GM23248 (cell line): ENCODE measurements at regions not wholly inside any gene's neighbourhood (a gene's known extent, or its start where the extent isn't known, plus 50 kb on each side); places are given as distances from the start of the nearest gene placed in this dataset.

ENCODE experiments used
- DNase-seq: peaks from one replicate; pipeline ENCODE4 v3.0.0-alpha.2; 2015
- H2AFZ ChIP-seq: fragments of 200-600 bp; sonication (generic); 2 replicates; pipeline ENCODE4 v1.6.1; 2016; ENCODE audit warnings: antibody characterized with exemption
- H3F3A ChIP-seq: fragments of 200-600 bp; sonication (generic); 2 replicates; pipeline ENCODE4 v1.6.1; 2016; ENCODE audit warnings: mild to moderate bottlenecking, antibody characterized with exemption, mixed run types; ENCODE audit not compliant: insufficient read depth
- H3K27ac ChIP-seq: fragments of 200-600 bp; sonication (generic); 2 replicates; pipeline ENCODE4 v1.5.1; 2016; ENCODE audit warnings: mild to moderate bottlenecking
- H3K27me3 ChIP-seq: fragments of 200-600 bp; sonication (generic); replicated peaks from 2 replicates; pipeline ENCODE4 v1.6.1; 2016; ENCODE audit warnings: mild to moderate bottlenecking; ENCODE audit not compliant: insufficient read depth
- H3K36me3 ChIP-seq: fragments of 200-600 bp; sonication (generic); 2 replicates; pipeline ENCODE4 v1.6.1; 2016; ENCODE audit warnings: low read depth, mild to moderate bottlenecking
- H3K4me1 ChIP-seq: fragments of 200-600 bp; sonication (generic); 2 replicates; pipeline ENCODE4 v1.6.1; 2016; ENCODE audit warnings: mild to moderate bottlenecking; ENCODE audit not compliant: insufficient read depth
- H3K4me2 ChIP-seq: fragments of 200-600 bp; sonication (generic); one replicate; pipeline ENCODE4 v1.6.1; 2016; ENCODE audit warnings: mild to moderate bottlenecking; ENCODE audit not compliant: unreplicated experiment
- H3K4me3 ChIP-seq: fragments of 200-600 bp; sonication (generic); 2 replicates; pipeline ENCODE4 v1.5.1; 2016; ENCODE audit warnings: mild to moderate bottlenecking
- H3K79me2 ChIP-seq: fragments of 200-600 bp; sonication (generic); 2 replicates; pipeline ENCODE4 v1.6.1; 2016; ENCODE audit warnings: mild to moderate bottlenecking; ENCODE audit not compliant: insufficient read depth
- H3K9ac ChIP-seq: fragments of 200-600 bp; sonication (generic); 2 replicates; pipeline ENCODE4 v1.6.1; 2016; ENCODE audit warnings: mild to moderate bottlenecking
- H3K9me2 ChIP-seq: fragments of 200-600 bp; sonication (generic); 2 replicates; pipeline ENCODE4 v1.6.1; 2016; ENCODE audit warnings: mixed run types, mild to moderate bottlenecking, moderate library complexity; ENCODE audit not compliant: insufficient read depth
- H3K9me3 ChIP-seq: fragments of 200-600 bp; sonication (generic); one replicate; pipeline ENCODE4 v1.6.1; 2017; ENCODE audit warnings: low read depth
- H4K20me1 ChIP-seq: fragments of 200-600 bp; sonication (generic); 2 replicates; pipeline ENCODE4 v1.6.0; 2016; ENCODE audit not compliant: insufficient read depth
- EZH2 ChIP-seq: fragments of 200-600 bp; sonication (generic); IDR thresholded peaks from 2 replicates; pipeline ENCODE4 v1.6.1; 2018; ENCODE audit warnings: antibody characterized with exemption, mild to moderate bottlenecking; ENCODE audit not compliant: insufficient read depth, poor library complexity, severe bottlenecking
- EZH2phosphoT487 ChIP-seq: fragments of 200-600 bp; sonication (generic); IDR thresholded peaks from 2 replicates; pipeline ENCODE4 v1.6.1; 2018; ENCODE audit warnings: antibody characterized with exemption, moderate library complexity, mild to moderate bottlenecking, low read depth; ENCODE audit not compliant: insufficient read depth
- WGBS, 2 experiments: methylation state at CpG; one replicate each; pipeline ENCODE4 v1.1.6; 2015 to 2017; ENCODE audit warnings: low lambda C conversion rate in 2 of 2, low coverage in 1 of 2; ENCODE audit errors: missing lambda C conversion rate in 2 of 2; 5-methylcytosine and 5-hydroxymethylcytosine counted together
- in situ Hi-C: fragments of 300-500 bp; cut with MboI; formaldehyde crosslinking; loops from 2 replicates; pipeline ENCODE4 v1.15.0; 2020

GRCh38 chr10:44289125-44289524 is 95.8 kb downstream of the CXCL12 start:
- WGBS, 2 experiments, result 98 to 99% methylated on average over 5 of the region's 5 CpGs
- Histone ChIP-seq H3K27ac (no peak overlapping the region), H4K20me1 (no peaks in the 10 kb centered on the region), H3K4me2 (no peak overlapping the region), H2AFZ (no peak overlapping the region), H3K4me3 (no peak overlapping the region), H3K79me2 (no peaks in the 10 kb centered on the region), H3F3A (no peaks in the 10 kb centered on the region), H3K9me2 (no peaks in the 10 kb centered on the region), H3K9ac (no peak overlapping the region), H3K4me1 (no peaks in the 10 kb centered on the region), H3K9me3 (no peaks in the 10 kb centered on the region), H3K36me3 (no peaks in the 10 kb centered on the region), H3K27me3 (no peaks in the 10 kb centered on the region)
- DNase-seq, result no peak
- TF ChIP-seq EZH2phosphoT487 (no peak), EZH2 (no peak)
- in situ Hi-C loops, result no loop called here

GRCh38 chr10:44287408-44287807 is 97.5 kb downstream of the CXCL12 start:
- Histone ChIP-seq H2AFZ (no peak overlapping the region), H3K27ac (no peak overlapping the region)
- in situ Hi-C loops, result no loop called here

GRCh38 chr10:44284198-44285084 is 100.5 kb downstream of the CXCL12 start:
- Histone ChIP-seq H3K79me2 (no peaks in the 10 kb centered on the region), H3K9me3 (no peaks in the 10 kb centered on the region), H3K4me3 (no peak overlapping the region), H3K4me1 (peaks cover 18% of the 10 kb centered on the region), H3K9ac (no peak overlapping the region), H4K20me1 (no peaks in the 10 kb centered on the region), H3K27ac (no peak overlapping the region), H3F3A (peaks cover 18% of the 10 kb centered on the region), H3K9me2 (no peaks in the 10 kb centered on the region), H3K4me2 (no peak overlapping the region), H3K27me3 (no peaks in the 10 kb centered on the region), H3K36me3 (no peaks in the 10 kb centered on the region), H2AFZ (no peak overlapping the region)
- no peak for DNase-seq
- in situ Hi-C loops, result no loop called here
- 94 to 95% methylated on average over 6 of the region's 6 CpGs for WGBS, 2 experiments
- TF ChIP-seq EZH2phosphoT487 (no peak), EZH2 (no peak)

More at GRCh38 chr10:44287408-44287807, 97.5 kb downstream of the CXCL12 start:
- H3F3A ChIP-seq, result no peaks in the 10 kb centered on the region
- no peaks in the 10 kb centered on the region for H4K20me1 ChIP-seq
- no peaks in the 10 kb centered on the region for H3K36me3 ChIP-seq
- H3K9me2 ChIP-seq, result no peaks in the 10 kb centered on the region
- no peaks in the 10 kb centered on the region for H3K27me3 ChIP-seq
- H3K79me2 ChIP-seq, result no peaks in the 10 kb centered on the region
- H3K9ac ChIP-seq, result no peak overlapping the region
- H3K4me1 ChIP-seq, result no peaks in the 10 kb centered on the region
- no peaks in the 10 kb centered on the region for H3K9me3 ChIP-seq
- WGBS, 2 experiments, result 83 to 97% methylated on average over 2 of the region's 2 CpGs
- TF ChIP-seq EZH2 (no peak), EZH2phosphoT487 (no peak)
- DNase-seq, result no peak
- no peak overlapping the region for H3K4me3 ChIP-seq
- no peak overlapping the region for H3K4me2 ChIP-seq

- Histone ChIP-seq H3K4me3 (no peak overlapping the region), H3K4me1 (peaks cover 23% of the 10 kb centered on the region), H2AFZ (no peak overlapping the region), H3K27me3 (no peaks in the 10 kb centered on the region), H3K36me3 (no peaks in the 10 kb centered on the region), H3K4me2 (no peak overlapping the region), H3K9me3 (no peaks in the 10 kb centered on the region), H3K79me2 (no peaks in the 10 kb centered on the region), H3K9me2 (no peaks in the 10 kb centered on the region), H3K27ac (no peak overlapping the region), H4K20me1 (no peaks in the 10 kb centered on the region), H3F3A (peaks cover 18% of the 10 kb centered on the region), H3K9ac (no peak overlapping the region)
- no peak for TF ChIP-seq EZH2
- no peak for TF ChIP-seq EZH2phosphoT487
- no peak for DNase-seq
- WGBS, 2 experiments, result 94 to 98% methylated on average over 5 of the region's 5 CpGs
- in situ Hi-C loops, result no loop called here
Measured at GRCh38 chr10:44282626-44283300, 102.1 kb downstream of the CXCL12 start.
